ENCODE measurements at regions not wholly inside any gene's neighbourhood (a gene's known extent, or its start where the extent isn't known, plus 50 kb on each side); places are given as distances from the start of the nearest gene placed in this dataset.

DNA sequence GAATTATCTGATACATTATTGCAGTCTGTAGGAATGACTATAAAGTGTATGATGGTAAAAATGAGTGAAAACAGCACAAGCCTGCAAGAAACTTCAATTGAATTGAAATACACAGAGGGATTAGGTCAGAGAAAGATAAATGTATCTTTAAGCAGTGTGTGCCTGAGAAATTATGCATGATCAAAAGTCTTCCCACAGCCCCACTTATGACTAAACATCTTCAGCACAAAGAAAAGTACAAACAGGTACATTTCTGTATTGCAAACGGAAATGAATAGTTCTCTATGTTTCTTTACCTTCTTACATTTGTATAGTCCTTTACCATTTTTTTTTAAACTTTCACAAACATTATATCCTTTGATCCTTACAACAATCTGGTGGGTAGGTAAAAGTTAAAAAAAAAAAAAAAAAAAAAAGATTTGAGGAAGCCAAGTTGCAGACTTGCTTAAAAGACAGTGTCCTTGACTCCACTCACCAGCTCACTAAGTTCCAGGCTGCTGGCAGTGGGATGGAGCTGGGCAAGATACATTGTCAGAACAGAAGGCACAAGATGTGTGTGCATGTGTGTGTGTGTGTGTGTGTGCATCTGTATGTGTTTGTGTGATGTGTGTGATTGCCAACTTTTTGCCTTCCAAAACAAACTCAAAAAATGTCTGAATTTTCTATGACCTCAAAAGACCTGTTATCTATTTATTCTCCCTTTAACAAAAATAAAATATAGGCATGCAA, 423.7 kb upstream of the ACVR2A start (continued):
- TF ChIP-seq ZNF462 (CRISPR knock-in tag; IDR thresholded peaks at IDR 0.05) (no peak), POLR2AphosphoS5 (IDR thresholded peaks at IDR 0.05; ENCODE audit: low read depth) (no peak), NANOG (IDR thresholded peaks at IDR 0.05; ENCODE audit: borderline replicate concordance) (no peak), EZH2 (IDR thresholded peaks at IDR 0.05; ENCODE audit: low read depth, unreplicated experiment) (no peak), CREB1 (CRISPR knock-in tag; IDR thresholded peaks at IDR 0.05; ENCODE audit: low read depth) (no peak), JUNB (IDR thresholded peaks at IDR 0.05; ENCODE audit: unreplicated experiment) (no peak), EZH2phosphoT487 (IDR thresholded peaks at IDR 0.05; ENCODE audit: unreplicated experiment) (no peak)

DNA sequence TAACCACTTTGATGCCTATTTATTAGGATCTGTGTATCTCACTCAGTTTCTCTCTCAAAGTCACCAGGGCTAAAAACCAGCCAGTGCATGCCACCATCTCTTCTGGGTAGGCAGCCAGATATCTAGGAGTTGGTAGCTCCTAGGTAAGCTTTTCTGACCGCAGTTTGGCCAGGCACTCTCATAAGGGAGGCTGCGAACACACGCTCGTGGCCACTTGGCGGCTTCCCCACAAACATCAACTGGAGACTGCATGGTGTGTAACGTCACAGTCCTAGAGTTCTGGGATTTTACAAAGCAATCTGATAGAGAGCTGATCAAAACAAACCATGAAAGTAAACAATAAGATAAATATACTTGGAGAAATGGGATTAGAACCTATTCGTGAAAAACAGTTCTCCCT, 424.3 kb upstream of the ACVR2A start:
- H3K4me3 Mint-ChIP-seq = no peak overlapping the region
- DNase-seq (ENCODE audit: low spot score) (peak; percentile 37), ATAC-seq (peak; percentile 82)
- no peaks in the 10 kb centered on the region for H3K9me3 Mint-ChIP-seq
- TF ChIP-seq, protein P1, sequence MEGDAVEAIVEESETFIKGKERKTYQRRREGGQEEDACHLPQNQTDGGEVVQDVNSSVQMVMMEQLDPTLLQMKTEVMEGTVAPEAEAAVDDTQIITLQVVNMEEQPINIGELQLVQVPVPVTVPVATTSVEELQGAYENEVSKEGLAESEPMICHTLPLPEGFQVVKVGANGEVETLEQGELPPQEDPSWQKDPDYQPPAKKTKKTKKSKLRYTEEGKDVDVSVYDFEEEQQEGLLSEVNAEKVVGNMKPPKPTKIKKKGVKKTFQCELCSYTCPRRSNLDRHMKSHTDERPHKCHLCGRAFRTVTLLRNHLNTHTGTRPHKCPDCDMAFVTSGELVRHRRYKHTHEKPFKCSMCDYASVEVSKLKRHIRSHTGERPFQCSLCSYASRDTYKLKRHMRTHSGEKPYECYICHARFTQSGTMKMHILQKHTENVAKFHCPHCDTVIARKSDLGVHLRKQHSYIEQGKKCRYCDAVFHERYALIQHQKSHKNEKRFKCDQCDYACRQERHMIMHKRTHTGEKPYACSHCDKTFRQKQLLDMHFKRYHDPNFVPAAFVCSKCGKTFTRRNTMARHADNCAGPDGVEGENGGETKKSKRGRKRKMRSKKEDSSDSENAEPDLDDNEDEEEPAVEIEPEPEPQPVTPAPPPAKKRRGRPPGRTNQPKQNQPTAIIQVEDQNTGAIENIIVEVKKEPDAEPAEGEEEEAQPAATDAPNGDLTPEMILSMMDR (conservative IDR thresholded peaks at IDR 0.05; ENCODE audit: low read depth in 2 of 2) = peak; percentile 11 to 30; a peak in 2 of 4 replicates
- TF ChIP-seq JUNB (IDR thresholded peaks at IDR 0.05; ENCODE audit: unreplicated experiment) = no peak
- Histone ChIP-seq H3K36me3 (ENCODE audit: insufficient read depth) (no peaks in the 10 kb centered on the region), H4K20me1 (replicated peaks; ENCODE audit: insufficient read depth) (no peaks in the 10 kb centered on the region), H3K4me3 (no peak overlapping the region), H3K9me2 (ENCODE audit: insufficient read depth) (no peaks in the 10 kb centered on the region; the same call in 1 of the 2 replicates), H3K27me3 (ENCODE audit: insufficient read depth) (no peaks in the 10 kb centered on the region), H3K79me2 (replicated peaks; ENCODE audit: insufficient read depth) (no peaks in the 10 kb centered on the region), H3K4me1 (ENCODE audit: insufficient read depth) (no peaks in the 10 kb centered on the region), H3K4me2 (no peak overlapping the region), H3F3A (replicated peaks; ENCODE audit: low read depth) (no peaks in the 10 kb centered on the region), H2AFZ (peak overlapping the region; percentile 44; the same call in 1 of the 2 replicates), H3K27ac (ENCODE audit: low read depth) (no peak overlapping the region)
- no peaks in the 10 kb centered on the region for H3K4me1 Mint-ChIP-seq
- no peaks in the 10 kb centered on the region for H3K27me3 Mint-ChIP-seq (ENCODE audit: insufficient read depth, low read depth, poor library complexity)
- H3K27ac Mint-ChIP-seq = no peak overlapping the region
- H3K36me3 Mint-ChIP-seq (ENCODE audit: low read depth) = no peaks in the 10 kb centered on the region

All from GM23338 (cell line).